Panc1 (cell line): ENCODE measurements at regions not wholly inside any gene's neighbourhood (a gene's known extent, or its start where the extent isn't known, plus 50 kb on each side); places are given as distances from the start of the nearest gene placed in this dataset.

Experiments used
- ATAC-seq: fragments of 200-7000 bp; cut with Tn5 transposase; 2 replicates; pipeline ENCODE4 v1.9.1; 2020; ENCODE audit warnings: mild to moderate bottlenecking, moderate library complexity
- BruUV-seq: library from RNA; stranded (reverse); fragments of 400-500 nt; replicated peaks from 2 replicates; lab custom pipeline; 2021; lab: Mats Ljungman, UMichigan
- CTCF ChIA-PET: fragments of 300-600 bp; sonication (Branson Sonifier 250); formaldehyde crosslinking; loops from one replicate; lab custom pipeline; 2022; ENCODE audit warnings: antibody characterized with exemption; lab: Charles Lee
- POLR2A ChIA-PET: fragments of 300-600 bp; sonication (Branson Sonifier 250); formaldehyde crosslinking; loops from one replicate; lab custom pipeline; 2022; ENCODE audit warnings: antibody characterized with exemption; lab: Charles Lee
- DNase-seq: peaks from one replicate; pipeline ENCODE4 v3.0.0-alpha.2; 2010; ENCODE audit warnings: low read depth, low spot score
- H3K27ac ChIP-seq: 2 replicates; pipeline ENCODE4 v1.5.1; 2011; ENCODE audit warnings: mild to moderate bottlenecking, low read length, inconsistent platforms
- H3K27me3 ChIP-seq: fragments of 200-500 bp; sonication (Bioruptor generic); 2 replicates; pipeline ENCODE4 v1.6.0; 2014; ENCODE audit warnings: low read length, inconsistent platforms; ENCODE audit not compliant: control insufficient read depth, insufficient read depth
- H3K36me3 ChIP-seq: fragments of 200-500 bp; sonication (Bioruptor generic); 2 replicates; pipeline ENCODE4 v1.5.1; 2014; ENCODE audit warnings: inconsistent platforms, mild to moderate bottlenecking, low read length, moderate library complexity; ENCODE audit not compliant: control insufficient read depth, insufficient read depth
- H3K4me1 ChIP-seq: 2 replicates; pipeline ENCODE4 v1.5.1; 2011; ENCODE audit warnings: inconsistent platforms, mild to moderate bottlenecking, low read length, moderate library complexity; ENCODE audit not compliant: control insufficient read depth, insufficient read depth
- H3K4me3 ChIP-seq, 2 experiments: 2 replicates each; pipeline ENCODE4 v1.5.1; 2011 to 2012; ENCODE audit warnings: low read depth in 2 of 2, low read length in 2 of 2, mild to moderate bottlenecking in 2 of 2, inconsistent platforms in 1 of 2, moderate library complexity in 1 of 2
- H3K9me3 ChIP-seq: fragments of 200-500 bp; sonication (Bioruptor generic); 2 replicates; pipeline ENCODE4 v1.5.1; 2014; ENCODE audit warnings: low read depth, mild to moderate bottlenecking, inconsistent platforms, low read length, moderate library complexity; ENCODE audit not compliant: control insufficient read depth, insufficient read depth
- POLR2AphosphoS5 ChIP-seq: IDR thresholded peaks from 2 replicates; pipeline ENCODE4 v1.6.1; 2012; ENCODE audit warnings: mild to moderate bottlenecking, low read depth, low read length, moderate library complexity
- SIN3A ChIP-seq: IDR thresholded peaks from 2 replicates; pipeline ENCODE4 v1.6.1; 2012; ENCODE audit warnings: low read depth, mild to moderate bottlenecking, low read length, moderate library complexity, borderline replicate concordance; ENCODE audit not compliant: insufficient read depth
- TCF7L2 ChIP-seq: IDR thresholded peaks from 2 replicates; pipeline ENCODE4 v1.6.1; 2011; ENCODE audit warnings: mild to moderate bottlenecking, low read depth, low read length, inconsistent platforms
- in situ Hi-C: cut with HindIII; loops from 2 replicates; pipeline ENCODE4 v1.10.0; 2016; ENCODE audit warnings: low sequenced_read_pairs, low pct_unique_long_range_greater_than_20kb
- intact Hi-C: fragments of 100-400 bp; cut with micrococcal nuclease; formaldehyde crosslinking; loops from one replicate; pipeline ENCODE4 v1.10.0; 2022; ENCODE audit not compliant: unreplicated experiment
- TF ChIP-seq, protein P1 (sequence below), 2 experiments: IDR thresholded peaks; 2 replicates each; pipeline ENCODE4 v1.6.1; 2011 to 2012; ENCODE audit warnings: low read depth in 2 of 2, control low read depth in 1 of 2, low read length in 1 of 2, mild to moderate bottlenecking in 1 of 2, moderate library complexity in 1 of 2; ENCODE audit not compliant: insufficient read depth in 1 of 2
- TF ChIP-seq, protein P2 (sequence below): fragments of 450-650 bp; IDR thresholded peaks from 2 replicates; pipeline ENCODE4 v1.5.1; 2017; ENCODE audit warnings: mild to moderate bottlenecking

- Histone ChIP-seq H3K9me3 (no peaks in the 10 kb centered on the region), H3K4me1 (no peaks in the 10 kb centered on the region), H3K4me3 (no peak overlapping the region), H3K27me3 (no peaks in the 10 kb centered on the region), H3K36me3 (no peaks in the 10 kb centered on the region), H3K27ac (no peak overlapping the region)
- POLR2A ChIA-PET: no interaction called here
- CTCF ChIA-PET: no interaction called here
- ATAC-seq (no peak), DNase-seq (no peak)
- in situ Hi-C loops (no loop called here), intact Hi-C loops (no loop called here)
- no peak for TF ChIP-seq SIN3A
- TF ChIP-seq, protein P1, sequence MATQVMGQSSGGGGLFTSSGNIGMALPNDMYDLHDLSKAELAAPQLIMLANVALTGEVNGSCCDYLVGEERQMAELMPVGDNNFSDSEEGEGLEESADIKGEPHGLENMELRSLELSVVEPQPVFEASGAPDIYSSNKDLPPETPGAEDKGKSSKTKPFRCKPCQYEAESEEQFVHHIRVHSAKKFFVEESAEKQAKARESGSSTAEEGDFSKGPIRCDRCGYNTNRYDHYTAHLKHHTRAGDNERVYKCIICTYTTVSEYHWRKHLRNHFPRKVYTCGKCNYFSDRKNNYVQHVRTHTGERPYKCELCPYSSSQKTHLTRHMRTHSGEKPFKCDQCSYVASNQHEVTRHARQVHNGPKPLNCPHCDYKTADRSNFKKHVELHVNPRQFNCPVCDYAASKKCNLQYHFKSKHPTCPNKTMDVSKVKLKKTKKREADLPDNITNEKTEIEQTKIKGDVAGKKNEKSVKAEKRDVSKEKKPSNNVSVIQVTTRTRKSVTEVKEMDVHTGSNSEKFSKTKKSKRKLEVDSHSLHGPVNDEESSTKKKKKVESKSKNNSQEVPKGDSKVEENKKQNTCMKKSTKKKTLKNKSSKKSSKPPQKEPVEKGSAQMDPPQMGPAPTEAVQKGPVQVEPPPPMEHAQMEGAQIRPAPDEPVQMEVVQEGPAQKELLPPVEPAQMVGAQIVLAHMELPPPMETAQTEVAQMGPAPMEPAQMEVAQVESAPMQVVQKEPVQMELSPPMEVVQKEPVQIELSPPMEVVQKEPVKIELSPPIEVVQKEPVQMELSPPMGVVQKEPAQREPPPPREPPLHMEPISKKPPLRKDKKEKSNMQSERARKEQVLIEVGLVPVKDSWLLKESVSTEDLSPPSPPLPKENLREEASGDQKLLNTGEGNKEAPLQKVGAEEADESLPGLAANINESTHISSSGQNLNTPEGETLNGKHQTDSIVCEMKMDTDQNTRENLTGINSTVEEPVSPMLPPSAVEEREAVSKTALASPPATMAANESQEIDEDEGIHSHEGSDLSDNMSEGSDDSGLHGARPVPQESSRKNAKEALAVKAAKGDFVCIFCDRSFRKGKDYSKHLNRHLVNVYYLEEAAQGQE (IDR thresholded peaks at IDR 0.05; ENCODE audit: insufficient read depth in 1 of 2, low read depth in 2 of 2, low read length in 1 of 2): no peak
- TF ChIP-seq, protein P2, sequence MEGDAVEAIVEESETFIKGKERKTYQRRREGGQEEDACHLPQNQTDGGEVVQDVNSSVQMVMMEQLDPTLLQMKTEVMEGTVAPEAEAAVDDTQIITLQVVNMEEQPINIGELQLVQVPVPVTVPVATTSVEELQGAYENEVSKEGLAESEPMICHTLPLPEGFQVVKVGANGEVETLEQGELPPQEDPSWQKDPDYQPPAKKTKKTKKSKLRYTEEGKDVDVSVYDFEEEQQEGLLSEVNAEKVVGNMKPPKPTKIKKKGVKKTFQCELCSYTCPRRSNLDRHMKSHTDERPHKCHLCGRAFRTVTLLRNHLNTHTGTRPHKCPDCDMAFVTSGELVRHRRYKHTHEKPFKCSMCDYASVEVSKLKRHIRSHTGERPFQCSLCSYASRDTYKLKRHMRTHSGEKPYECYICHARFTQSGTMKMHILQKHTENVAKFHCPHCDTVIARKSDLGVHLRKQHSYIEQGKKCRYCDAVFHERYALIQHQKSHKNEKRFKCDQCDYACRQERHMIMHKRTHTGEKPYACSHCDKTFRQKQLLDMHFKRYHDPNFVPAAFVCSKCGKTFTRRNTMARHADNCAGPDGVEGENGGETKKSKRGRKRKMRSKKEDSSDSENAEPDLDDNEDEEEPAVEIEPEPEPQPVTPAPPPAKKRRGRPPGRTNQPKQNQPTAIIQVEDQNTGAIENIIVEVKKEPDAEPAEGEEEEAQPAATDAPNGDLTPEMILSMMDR: no peak
- no peak for TF ChIP-seq TCF7L2
- TF ChIP-seq POLR2AphosphoS5: no peak
- no TSS peak for BruUV-seq
Measured at GRCh38 chr7:124688991-124689390, 76.6 kb downstream of the GPR37 start.

DNA sequence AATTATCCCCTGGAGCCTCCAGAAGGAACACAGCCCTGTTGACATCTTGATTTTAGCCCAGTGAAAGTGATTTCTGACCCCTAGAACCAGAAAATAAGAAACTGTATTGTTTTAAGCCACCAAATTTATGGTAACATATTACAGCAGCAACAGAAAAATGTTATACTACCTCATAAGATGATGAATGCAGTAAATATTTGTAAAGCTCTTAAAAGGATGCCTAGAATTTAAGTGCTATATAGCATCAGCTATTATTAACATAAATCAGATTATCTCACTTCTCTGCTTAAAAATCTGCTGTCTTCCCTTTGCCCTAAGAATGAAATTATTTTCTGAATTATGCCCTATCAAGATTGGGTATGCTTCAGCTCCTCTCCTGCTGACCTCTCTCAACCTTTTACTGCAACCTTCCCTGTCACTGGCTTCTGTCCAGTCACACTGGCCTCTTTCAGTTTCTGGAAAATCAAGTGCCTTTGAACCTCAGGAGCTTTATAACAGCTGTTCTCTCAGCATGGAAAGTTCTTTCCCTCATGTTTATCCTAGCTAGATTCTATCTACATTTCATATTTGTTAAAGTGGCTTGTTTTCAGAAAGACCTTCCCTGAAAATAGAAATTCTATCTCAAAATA is 78.9 kb downstream of the GPR37 start:
- TF ChIP-seq POLR2AphosphoS5 (no peak), TCF7L2 (no peak), SIN3A (no peak)
- TF ChIP-seq, protein P2: no peak
- TF ChIP-seq, protein P1 (IDR thresholded peaks at IDR 0.05; ENCODE audit: insufficient read depth in 1 of 2, low read depth in 2 of 2, low read length in 1 of 2): no peak
- DNase-seq: no peak
- ATAC-seq: no peak
- Histone ChIP-seq H3K27ac (no peak overlapping the region), H3K36me3 (no peaks in the 10 kb centered on the region), H3K9me3 (no peaks in the 10 kb centered on the region), H3K4me3 (no peak overlapping the region), H3K27me3 (no peaks in the 10 kb centered on the region), H3K4me1 (no peaks in the 10 kb centered on the region)
- intact Hi-C loops: no loop called here
- ChIA-PET CTCF (no interaction called here), POLR2A (no interaction called here)
- no TSS peak for BruUV-seq
- in situ Hi-C loops: no loop called here
